SIG-M5 treated with dmso at 0.1 percent for 504 hours (cell line): ENCODE measurements at regions not wholly inside any gene's neighbourhood (a gene's known extent, or its start where the extent isn't known, plus 50 kb on each side); places are given as distances from the start of the nearest gene placed in this dataset.

Experiments used
- DNase-seq: peaks from one replicate; lab custom pipeline; 2025; ENCODE audit not compliant: unreplicated experiment; lab: John Stamatoyannopoulos, UW

GRCh38 chr11:70944636-70945035 lies 307.7 kb downstream of the SHANK2 start:
- DNase-seq: no peak

- no peak for DNase-seq
Observed at GRCh38 chr11:70948398-70948797, 304.0 kb downstream of the SHANK2 start.

GRCh38 chr11:70948855-70949531 lies 303.4 kb downstream of the SHANK2 start:
- DNase-seq: no peak

- no peak for DNase-seq
Observed at GRCh38 chr11:70951139-70951804, 301.1 kb downstream of the SHANK2 start.

- DNase-seq: no peak
Observed at GRCh38 chr11:70952191-70952590, 300.2 kb downstream of the SHANK2 start.

GRCh38 chr11:70953720-70954119 lies 298.7 kb downstream of the SHANK2 start:
- DNase-seq: no peak

GRCh38 chr11:70954471-70954870 lies 297.9 kb downstream of the SHANK2 start:
- DNase-seq: no peak
